ENCODE measurements at regions not wholly inside any gene's neighbourhood (a gene's known extent, or its start where the extent isn't known, plus 50 kb on each side); places are given as distances from the start of the nearest gene placed in this dataset.
A peak's percentile ranks its signal among the peaks of the same experiment; 100 is the strongest.
"Not testable (repeated sequence)": the region's sequence is repeated elsewhere in the genome, so short reads cannot be mapped to it uniquely, and the experiment has no call there.

DNA sequence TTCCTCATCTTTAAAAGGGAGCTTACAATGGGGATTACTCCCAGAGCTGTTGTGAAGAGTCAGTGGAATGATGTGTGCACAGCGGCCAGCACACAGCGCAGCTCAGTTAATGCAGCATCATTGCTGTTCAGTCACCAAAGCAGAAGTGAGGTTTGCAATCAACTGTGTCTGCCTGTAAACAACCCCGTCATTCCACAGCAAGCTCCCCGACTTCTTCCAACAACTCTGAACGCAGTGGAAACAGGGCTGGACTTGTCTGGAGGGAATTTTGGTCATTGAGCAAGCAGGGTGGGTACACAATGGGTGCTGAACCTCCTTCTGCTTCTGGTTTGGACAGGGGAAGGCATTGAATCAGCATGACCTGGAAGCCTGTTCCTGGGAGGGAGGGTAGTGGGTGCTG lies 347.4 kb downstream of the PTPRU start:
- no peak for DNase-seq

DNA sequence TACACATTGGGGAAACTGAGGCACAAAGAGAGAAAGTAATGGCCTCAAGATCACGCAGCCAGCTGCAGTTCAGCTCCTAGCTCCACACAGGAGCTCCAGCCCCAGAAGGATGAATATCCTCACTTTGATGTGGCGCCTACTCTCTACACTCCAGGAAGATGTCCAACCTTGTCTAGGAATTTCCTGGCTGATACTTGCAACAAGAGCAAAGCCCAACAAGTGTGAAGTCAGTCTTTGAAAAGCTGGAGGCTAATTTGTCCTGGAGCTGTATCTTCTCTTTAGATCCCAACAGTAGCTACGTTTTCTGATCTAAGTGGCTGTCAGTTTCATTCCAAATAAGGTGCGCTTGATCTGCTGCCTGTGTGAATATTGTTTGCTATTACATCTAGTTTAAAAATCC lies 344.9 kb downstream of the PTPRU start:
- DNase-seq: no peak

DNA sequence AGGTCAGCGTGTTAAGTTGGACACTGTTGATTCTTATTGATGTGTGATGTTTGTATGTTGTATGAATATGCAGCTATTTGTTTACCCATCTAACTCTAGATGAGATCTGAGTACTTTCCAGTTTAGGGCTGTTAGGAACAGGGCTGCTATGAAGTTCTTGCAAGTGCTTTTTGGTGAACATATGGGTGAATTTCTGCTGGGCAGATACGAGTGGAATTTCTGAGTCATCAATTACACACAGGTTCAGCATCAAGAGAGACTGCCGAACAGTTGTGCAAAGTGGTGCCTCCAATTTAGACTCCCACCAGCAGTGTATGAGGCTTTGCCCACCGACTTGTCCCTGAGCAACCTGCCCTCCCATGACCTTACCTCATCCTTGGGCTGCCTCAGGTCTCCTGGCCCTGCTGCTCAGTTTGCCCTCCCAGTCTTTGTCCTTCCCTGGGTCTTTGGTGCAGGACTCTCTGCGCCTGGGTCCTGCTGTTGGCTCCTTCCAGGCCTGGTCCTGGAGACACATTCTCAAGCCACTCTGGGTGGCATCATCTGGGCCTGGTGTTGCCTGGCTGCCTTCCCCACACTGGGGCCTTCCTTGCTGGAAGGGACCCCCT lies 343.6 kb downstream of the PTPRU start:
- DNase-seq: no peak

DNA sequence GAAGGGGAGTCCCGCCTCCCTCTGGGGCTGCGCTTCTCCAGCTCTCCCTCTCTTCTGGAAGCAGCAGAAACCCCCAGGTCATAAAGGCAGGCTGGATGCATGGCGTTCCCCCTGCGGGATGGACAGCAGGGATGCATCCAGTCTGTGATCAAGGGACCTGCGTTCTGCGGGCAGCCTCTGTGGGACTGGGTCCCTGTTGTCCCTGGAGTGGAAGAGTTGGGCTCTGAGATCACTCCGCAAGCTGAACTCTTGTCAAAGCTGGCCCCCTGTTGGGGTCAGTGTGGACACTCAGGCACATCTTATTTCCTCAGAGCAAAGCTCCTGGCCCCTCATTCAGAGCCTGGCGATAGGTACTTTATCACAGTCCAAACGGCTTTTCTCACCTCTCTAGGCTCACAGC lies 341.2 kb downstream of the PTPRU start:
- DNase-seq: no peak

DNA sequence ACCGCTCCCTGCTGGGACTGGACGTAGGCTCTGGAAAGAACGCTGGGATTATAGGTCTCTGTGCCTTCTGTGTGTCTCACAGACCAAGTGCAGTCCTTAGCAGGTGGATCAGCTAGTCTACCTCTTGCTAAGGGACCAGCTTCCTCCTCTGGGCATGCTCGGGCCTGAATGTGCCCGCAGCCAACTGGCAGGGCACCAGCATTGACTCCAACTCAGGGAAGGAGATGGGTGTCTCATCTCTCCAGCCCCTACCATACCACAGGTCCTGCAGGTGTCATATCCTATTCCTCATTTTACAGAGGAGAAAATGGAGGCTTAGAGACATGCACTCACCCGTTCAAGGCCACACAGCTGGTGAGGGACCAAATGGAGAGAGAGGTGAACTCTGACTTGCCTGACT lies 340.2 kb downstream of the PTPRU start:
- DNase-seq: no peak

DNA sequence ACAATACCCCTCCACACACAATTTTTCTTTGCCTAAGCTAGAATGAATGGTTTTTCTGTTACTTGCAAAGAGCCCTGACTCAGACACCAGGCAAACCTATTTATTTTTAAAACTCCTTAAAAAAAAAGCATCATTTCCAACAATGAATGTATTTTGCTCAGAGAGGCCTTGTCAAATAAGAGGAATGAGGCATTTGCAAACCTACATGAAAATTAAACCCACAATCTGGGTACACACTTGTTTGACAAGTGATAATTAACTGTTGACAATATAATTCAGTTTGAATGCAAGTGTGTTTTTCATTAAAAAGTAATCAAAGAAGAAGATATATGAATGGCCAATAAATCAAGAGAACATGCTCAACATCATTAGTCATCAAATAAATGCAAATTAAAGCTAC lies 339.5 kb downstream of the PTPRU start:
- DNase-seq: no peak

DNA sequence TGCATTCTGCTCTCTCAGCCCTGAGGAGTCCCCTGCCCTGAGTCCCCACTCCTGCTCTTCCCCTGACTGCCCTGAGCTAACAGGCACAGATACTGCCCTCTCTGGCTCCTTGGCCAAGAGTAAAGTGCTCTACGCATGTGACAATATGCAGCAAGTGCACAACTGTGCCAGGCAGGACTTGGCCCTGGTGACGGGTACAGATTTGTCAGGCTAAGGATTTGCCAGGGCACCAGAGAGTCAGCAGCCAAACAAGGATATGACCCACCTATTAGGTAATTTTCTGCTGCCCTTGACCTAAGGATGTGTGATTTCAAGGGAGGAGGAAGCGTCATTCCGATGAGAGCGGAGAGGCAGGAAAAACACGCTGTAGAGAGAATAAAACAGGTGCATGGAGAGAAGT lies 339.0 kb downstream of the PTPRU start:
- DNase-seq: no peak

DNA sequence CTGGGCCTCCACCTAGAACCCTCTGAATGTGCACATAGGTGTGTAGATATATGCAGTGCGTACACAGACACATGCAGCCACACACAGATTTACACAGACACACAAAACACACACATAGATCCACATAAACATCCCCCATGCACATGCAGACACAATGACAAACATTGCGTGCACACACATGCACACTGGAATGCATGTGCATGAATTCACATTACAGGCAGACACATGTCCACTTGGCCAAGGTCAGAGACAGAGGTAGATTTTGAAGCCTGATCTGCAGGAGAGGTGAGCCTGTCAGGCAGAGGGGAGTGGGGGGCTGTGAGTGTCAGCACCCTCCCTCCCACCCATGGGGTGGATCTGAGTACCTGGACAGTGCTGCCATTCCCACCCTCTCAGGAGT lies 338.5 kb downstream of the PTPRU start:
- no peak for DNase-seq

DNA sequence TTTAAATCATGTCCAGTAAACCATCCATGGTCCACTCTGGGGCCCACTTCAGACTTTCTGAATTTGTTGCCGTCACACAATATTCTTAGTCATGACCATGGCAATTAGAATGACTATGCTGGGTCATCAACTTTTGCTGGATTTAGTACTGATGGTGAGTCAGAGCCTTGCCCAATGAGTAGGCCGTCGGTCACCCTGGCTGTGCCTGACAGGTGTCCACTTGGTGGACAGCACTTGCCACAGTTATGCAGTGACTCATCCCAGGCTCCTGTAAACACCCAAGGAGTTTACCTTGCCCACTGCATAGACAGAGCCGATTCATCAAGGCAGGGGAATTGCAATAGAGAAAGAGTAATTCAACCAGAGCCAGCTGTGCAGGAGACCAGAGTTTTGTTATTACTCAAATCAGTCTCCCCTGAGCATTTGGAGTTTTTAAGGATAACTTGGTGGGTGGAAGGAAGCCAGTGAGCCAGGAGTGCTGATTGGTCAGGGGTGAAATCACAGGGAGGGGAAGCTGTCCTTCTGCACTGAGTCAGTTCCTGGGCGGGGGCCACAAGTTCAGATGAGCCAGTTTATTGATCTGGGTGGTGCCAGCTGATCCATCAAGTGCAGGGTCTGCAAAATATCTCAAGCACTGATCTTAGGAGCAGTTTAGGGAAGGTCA lies 333.8 kb downstream of the PTPRU start:
- DNase-seq: peak; percentile 51 to 56

DNA sequence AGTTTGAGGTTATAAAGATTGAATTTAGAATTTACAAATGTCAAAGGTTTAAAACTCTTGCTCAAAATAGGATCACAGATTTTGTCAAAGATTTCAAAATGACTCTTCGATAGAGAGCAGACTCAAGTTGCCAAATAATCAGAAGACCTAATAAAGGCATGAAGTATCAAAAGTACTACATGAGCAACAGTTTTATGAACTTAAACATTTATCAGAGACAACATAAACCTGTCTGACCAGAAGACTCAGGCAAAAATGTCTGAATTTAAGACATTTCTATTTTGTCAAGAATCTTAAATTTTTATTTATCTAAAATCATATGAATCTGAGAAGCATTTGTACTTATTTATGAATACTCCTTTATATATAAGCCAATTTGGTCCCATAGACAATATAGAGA lies 330.9 kb downstream of the PTPRU start:
- DNase-seq: no peak

DNA sequence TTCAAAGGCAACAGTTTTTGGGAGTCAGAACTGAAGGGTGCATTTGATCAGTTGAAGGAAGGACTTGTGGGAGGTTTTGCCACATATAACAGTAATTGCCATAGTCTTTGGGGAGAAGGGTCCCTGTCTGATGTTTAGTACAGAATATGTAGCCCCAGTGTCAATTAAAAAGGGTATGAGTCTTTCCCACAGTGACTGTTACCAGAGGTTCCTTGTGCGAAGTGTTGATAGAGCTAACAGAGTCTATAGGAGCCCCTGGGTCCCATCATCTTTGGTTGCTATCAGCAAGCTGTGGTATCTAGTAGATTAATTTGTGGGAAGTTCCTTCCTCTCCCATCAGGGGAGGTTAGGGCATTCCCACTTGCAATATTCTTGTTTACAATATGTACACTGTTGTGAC lies 329.2 kb downstream of the PTPRU start:
- DNase-seq: no peak

DNA sequence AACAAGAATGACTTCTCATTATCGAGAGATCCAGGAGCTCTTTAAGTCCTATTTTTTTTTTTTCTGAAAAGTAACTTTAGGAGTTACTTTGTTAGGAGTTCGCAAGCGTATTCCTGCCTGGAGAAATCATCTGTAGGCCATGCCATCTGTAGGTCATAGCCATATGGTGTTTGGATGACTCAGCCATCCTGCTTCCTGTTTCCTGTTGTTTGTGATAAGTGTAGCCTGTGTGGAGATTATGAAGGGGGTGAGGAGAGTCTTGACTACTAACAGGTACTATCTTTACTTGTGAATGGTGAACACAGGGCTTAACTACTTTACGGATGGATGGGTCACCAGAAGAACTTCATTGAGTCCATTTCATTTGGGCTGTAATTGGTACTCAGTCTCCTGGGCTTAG lies 327.2 kb downstream of the PTPRU start:
- DNase-seq: no peak

DNA sequence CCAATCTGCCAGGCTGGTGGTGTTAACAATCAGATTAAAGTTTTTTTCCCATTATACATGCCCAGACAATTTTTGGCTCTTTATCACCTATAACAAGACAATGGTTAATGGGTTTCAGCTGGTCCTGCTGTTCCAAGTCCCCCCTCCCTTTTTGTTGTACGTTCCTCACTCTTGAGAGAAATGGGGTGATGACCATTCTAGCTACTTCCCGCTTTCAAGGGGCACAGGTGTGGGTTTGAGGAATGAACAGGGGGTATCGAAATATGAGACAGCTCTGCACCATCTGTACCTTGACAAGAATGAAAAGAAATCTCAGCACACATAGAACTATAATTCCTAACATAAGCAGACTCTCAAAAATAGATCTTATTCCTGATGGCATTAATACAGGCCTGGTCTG lies 326.8 kb downstream of the PTPRU start:
- DNase-seq: no peak

DNA sequence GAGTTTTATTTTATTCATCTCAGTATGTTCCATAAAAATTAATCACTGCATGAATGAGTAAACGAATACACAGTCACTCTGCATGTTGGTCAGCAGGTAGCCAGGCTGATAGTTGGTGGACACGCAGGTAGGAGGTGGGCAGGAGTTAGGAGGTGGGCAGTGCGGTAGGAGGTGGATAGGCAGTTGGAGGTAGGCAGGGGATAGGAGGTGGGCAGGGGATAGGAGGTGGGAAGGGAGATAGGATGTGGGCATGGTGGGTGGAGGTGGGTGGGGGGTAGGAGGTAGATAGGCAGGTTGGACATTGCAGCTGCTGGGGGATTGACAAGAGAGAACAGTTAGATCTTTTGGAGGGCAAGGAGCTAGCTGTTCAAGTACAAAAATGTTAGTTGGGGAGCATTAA lies 322.7 kb downstream of the PTPRU start:
- no peak for DNase-seq

DNA sequence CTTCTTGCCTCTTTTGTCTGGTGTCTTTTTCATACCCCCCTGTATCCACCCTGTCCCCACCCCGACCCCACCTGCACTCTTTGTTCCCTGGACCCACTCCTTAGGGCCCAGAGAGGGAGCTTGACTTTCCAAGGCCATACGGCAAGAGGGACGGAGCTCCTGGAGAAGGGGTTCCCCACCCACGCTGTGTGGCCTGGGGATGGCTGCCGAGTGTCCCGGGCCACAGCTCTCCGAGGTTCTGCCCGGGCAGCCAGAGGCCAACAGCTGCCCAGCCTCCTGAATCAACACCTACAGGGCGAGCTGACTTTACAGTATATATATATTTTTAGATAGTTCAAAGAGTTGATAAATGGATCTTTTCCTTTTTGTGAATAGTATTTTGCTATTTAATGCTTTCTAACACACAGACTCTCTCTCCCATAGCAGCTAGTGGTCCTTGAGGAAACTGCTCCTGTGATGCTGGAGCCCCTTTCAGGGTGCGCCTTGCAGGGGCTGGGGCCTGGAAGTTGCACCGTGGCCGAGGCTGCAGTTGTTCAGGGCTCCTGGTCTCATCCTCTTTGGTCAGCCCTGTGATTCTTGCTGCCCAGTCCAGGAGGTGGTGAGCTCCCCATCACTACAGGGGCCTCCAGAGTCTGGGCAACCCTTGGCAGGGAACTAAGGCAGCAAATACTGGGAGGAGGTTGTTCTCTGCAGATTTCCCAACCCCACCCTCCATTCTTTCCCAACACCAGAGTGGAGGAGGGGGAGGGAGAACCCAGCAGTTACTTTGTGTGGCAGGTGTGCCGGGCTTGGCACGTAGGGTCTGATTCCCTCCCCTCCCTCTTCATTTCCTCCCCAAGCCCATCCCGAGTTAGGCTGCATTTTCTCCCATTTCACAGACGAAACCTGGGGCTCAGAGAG lies 321.6 kb downstream of the PTPRU start:
- no peak for DNase-seq

DNA sequence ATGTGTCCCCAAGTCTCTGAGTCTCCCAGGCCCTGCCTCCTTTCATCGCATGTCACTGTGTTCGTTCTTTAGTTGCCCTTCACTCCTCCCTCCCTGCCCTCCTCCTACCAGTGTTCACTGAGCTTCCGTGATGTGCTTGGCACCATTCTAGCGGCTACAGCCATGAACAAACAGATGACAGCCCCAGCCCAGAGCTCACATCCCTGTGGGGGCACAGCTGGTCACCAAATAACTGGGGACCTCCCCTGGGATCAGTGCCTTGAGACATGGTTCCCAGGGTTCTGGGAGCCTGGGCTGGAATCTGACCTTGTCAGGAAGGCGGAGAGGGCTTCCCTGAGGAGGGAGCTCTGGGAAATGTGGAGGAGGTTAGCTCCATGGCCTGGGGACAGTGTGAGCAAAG lies 320.7 kb downstream of the PTPRU start:
- no peak for DNase-seq

DNA sequence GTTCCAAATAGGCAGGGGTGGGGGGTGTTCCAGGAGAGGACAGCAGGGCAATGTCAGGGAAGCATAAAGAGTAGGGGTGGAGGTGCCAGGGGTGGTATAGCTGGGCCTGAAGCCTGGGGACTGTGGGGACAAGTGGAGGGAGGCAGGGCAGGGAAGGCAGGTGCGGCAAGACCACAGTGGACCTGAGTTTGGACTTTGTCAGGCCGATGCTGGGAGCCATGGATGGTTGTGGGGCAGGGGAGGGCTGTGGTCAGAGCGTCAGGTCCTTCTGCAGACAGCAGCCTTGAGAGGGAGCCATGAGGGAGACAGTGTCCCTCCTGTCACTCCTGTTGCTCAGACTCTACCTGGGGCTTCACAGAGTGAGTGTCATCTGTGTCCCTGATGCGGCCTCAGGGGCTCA lies 320.3 kb downstream of the PTPRU start:
- DNase-seq: no peak

DNA sequence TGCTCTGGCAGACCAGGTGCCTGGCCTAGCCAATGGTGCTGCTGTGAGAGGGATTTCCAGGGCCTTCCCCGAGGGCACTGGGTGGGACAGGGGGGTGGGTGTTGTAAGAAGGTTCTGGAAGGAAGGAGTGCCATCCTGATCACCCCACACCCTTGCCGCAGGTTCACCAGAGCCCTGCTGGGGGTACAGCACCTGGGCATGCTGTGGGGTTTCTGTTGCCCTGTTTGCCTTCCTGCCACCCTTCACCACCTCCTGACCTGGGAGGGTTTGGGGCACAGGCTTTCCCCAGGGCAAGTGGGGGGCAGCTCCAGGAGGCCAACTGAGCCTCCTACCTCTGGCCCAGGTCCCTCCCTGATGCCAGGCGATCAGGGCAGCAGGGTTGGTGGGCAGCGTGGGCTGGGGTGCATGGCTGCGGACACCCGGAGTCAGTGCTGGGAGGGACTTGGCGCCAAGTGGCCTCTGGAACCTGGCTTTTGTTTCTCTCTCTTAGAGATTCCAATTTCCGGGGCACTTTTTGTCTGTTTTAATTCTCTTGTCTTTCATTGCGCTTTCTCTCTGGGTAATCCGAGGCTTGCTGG lies 318.8 kb downstream of the PTPRU start:
- no peak for DNase-seq

DNA sequence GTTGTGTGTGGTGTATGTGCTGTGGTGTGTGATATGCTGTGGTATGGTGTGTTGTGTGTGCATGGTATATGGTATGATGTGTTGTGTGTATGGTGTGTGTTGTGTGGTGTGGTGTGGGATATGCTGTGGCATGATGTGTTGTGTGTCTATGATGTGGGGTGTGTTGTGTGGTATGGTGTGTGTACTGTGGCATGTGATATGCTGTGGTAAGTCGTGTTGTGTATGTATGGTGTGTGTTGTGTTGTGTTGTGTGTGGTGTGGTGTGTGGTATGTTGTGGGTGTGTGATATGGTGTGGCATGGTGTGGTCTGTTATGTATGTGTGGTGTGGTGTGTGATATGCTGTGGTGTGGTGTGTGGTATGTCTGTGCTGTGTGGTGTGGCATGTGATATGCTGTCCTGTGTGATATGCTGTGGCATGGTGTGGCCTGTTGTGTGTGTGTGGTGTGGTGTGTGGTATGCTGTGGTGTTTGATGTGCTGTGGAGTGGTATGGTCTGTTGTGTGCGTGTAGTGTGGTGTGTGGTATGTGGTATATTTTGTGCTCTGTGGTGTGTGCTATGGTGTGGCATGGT lies 318.0 kb downstream of the PTPRU start:
- DNase-seq: no peak

DNA sequence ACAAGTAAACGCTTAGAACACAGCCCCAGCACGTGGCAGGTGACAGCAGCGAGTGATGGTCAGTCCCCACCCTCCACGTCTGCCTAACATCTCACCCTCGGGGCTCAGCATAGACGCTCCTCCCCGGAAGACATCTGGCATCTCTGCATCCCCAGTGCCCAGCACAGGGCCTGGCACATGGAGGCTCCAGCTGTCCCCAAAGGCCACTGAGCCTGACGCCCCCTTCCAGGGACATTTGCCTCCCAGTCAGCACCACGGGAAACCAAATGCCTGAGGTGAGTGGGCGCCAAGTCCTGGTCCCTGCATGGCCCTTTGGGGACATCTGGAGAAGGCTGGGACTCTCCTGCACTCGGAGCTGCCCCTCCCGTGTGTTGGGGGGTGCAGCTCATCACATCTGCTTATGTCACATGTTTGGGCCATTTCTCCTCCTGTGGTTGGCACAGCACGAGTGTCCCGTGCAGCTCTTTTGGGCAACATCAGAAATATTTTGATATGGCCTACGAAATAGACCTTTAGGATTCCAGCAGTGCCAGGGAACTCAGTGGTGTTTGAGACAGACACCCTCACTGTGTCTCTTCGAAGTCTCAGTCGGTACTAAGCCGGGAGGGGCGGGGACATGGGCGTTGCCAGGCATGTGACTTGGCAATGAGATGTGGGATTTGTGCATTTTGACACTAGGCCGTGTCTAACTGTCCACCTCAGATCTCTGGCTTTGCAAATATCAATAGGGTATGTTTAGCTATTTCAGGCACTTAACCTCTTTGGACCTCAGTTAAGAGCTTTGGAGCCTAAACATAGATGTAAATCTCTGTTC lies 315.0 kb downstream of the PTPRU start:
- DNase-seq: no peak

DNA sequence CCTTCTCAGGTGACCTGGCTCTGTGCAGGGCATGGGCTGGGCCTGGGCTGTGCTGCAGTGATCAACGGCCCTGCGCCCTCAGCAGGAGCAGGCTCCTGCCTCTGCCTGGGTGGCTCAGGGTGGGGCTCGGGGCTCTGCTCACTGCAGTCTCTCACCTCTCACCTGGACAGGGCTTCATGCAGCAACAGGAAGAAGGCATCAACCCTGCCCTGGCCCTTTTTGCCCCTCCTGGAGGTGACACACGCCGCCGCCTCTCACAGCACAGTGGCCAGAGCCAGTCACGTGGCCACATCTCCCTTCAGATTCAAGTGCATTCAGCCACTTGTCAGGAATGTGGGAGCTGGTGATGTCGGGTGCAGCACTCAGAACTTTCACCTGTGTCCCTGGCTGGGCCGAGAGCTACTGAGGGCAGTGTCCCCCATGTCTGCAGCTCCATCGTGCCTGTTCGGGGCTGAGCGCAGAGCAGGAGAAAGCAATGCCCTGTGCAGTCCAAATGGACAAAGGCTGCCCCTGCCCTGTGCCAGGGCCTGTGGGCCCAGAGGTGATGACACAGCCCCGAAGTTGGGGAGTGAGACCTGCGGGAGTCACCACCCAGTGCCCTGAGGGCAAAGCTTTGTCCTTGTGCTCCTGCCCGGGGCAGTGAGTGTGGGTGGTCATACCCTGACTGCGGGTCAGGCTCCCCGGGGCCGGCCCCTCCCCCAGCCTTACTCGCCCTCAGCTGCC lies 314.0 kb downstream of the PTPRU start:
- DNase-seq: no peak

DNA sequence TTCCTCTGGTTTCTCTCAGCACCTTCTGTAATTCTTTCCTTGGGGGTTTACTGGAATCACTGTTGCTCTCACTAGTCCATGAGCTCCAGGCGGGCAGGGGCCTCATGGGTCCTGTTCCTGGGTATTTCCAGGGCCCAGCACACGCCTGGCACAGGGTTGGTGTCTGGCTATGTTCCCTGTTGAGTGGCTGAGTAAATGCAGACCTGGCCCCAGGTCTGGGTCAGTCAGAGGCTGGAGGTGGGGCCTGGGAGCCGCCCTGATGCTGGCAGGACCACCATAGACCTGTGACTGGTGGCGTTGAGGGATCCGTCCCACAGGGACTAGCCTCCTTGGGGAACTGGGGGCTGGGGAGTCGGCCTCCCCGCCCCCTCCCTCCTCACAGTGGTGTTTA lies 313.4 kb downstream of the PTPRU start:
- not testable (repeated sequence) for DNase-seq
